Mesenteric fat pad (tissue), 1 donor: ENCODE measurements at regions not wholly inside any gene's neighbourhood (a gene's known extent, or its start where the extent isn't known, plus 50 kb on each side); places are given as distances from the start of the nearest gene placed in this dataset.

ENCODE experiments used
- DNase-seq: peaks from one replicate; pipeline ENCODE4 v3.0.0-alpha.2; 2020; ENCODE audit warnings: low spot score
- donor health status: DM: yes; HTN: yes; CAD: no.

GRCh38 chr15:98025237-98025636, 64.7 kb downstream of the ARRDC4 start:
- no peak for DNase-seq

GRCh38 chr15:98034731-98035130, 74.2 kb downstream of the ARRDC4 start:
- no peak for DNase-seq

- DNase-seq, result no peak
Observed at GRCh38 chr15:98035134-98035533, 74.6 kb downstream of the ARRDC4 start.

GRCh38 chr15:98035577-98036010, 75.1 kb downstream of the ARRDC4 start:
- DNase-seq, result no peak

GRCh38 chr15:98039596-98039995, 79.1 kb downstream of the ARRDC4 start:
- DNase-seq, result no peak

- no peak for DNase-seq
Observed at GRCh38 chr15:98040146-98040545, 79.6 kb downstream of the ARRDC4 start.

GRCh38 chr15:98043160-98044014, 82.9 kb downstream of the ARRDC4 start:
- no peak for DNase-seq

- no peak for DNase-seq
Observed at GRCh38 chr15:98051734-98052133, 91.2 kb downstream of the ARRDC4 start.

- DNase-seq, result no peak
Observed at GRCh38 chr15:98057453-98057852, 97.0 kb downstream of the ARRDC4 start.

GRCh38 chr15:98062869-98063268, 102.4 kb downstream of the ARRDC4 start:
- DNase-seq, result no peak

- DNase-seq, result no peak
Observed at GRCh38 chr15:98063315-98063714, 102.8 kb downstream of the ARRDC4 start.

GRCh38 chr15:98063871-98064270, 103.4 kb downstream of the ARRDC4 start:
- DNase-seq, result no peak

GRCh38 chr15:98067339-98067738, 106.8 kb downstream of the ARRDC4 start:
- no peak for DNase-seq

- no peak for DNase-seq
Observed at GRCh38 chr15:98069256-98069655, 108.8 kb downstream of the ARRDC4 start.

GRCh38 chr15:98070137-98070536, 109.6 kb downstream of the ARRDC4 start:
- no peak for DNase-seq

- DNase-seq, result no peak
Observed at GRCh38 chr15:98071786-98072185, 111.3 kb downstream of the ARRDC4 start.

- DNase-seq, result no peak
Observed at GRCh38 chr15:98075441-98075840, 114.9 kb downstream of the ARRDC4 start.

- no peak for DNase-seq
Observed at GRCh38 chr15:98076021-98076816, 115.7 kb downstream of the ARRDC4 start.

- DNase-seq, result no peak
Observed at GRCh38 chr15:98077186-98077585, 116.7 kb downstream of the ARRDC4 start.

- no peak for DNase-seq
Observed at GRCh38 chr15:98080791-98081190, 120.3 kb downstream of the ARRDC4 start.

- no peak for DNase-seq
Observed at GRCh38 chr15:98083203-98083910, 122.9 kb downstream of the ARRDC4 start.
